B cell (primary cell): ENCODE measurements at regions not wholly inside any gene's neighbourhood (a gene's known extent, or its start where the extent isn't known, plus 50 kb on each side); places are given as distances from the start of the nearest gene placed in this dataset.

ENCODE experiments used
- ATAC-seq: fragments of 200-7000 bp; cut with Tn5 transposase; one replicate; pipeline ENCODE4 v1.10.0; 2021; ENCODE audit warnings: low read depth, mild to moderate bottlenecking, moderate number of reproducible peaks, moderate library complexity
- CTCF ChIA-PET: fragments of 350-600 bp; sonication (Branson Sonifier 250); formaldehyde crosslinking; loops from one replicate; lab custom pipeline; 2021; ENCODE audit warnings: antibody characterized with exemption, inconsistent platforms; lab: Charles Lee
- POLR2A ChIA-PET: fragments of 350-600 bp; sonication (Branson Sonifier 250); formaldehyde crosslinking; loops from one replicate; lab custom pipeline; 2021; ENCODE audit warnings: antibody characterized with exemption; lab: Charles Lee
- DNase-seq: peaks from one replicate; pipeline ENCODE4 v3.0.0; 2013
- H2AFZ ChIP-seq: 2 replicates; pipeline ENCODE4 v1.6.1; 2012; ENCODE audit warnings: mild to moderate bottlenecking, low read depth, low read length; ENCODE audit not compliant: insufficient read depth, poor library complexity, severe bottlenecking
- H3K27ac ChIP-seq, 2 donors: 1 replicate in 1 of 2; 2 replicates in 1 of 2; pipeline ENCODE4 v1.5.1; 2012 to 2013; ENCODE audit warnings: low read length in 2 of 2, mild to moderate bottlenecking in 2 of 2, moderate library complexity in 1 of 2
- H3K27me3 ChIP-seq, 4 experiments: fragments of 200-600 bp in 1 of 4; sonication (generic) in 1 of 4; replicated peaks in 1 of 4; 1 replicate in 2 of 4; 2 replicates in 2 of 4; pipeline versions ENCODE4 v1.6.1 to v1.7.0; 2013 to 2016; ENCODE audit warnings: low read length in 3 of 4, mild to moderate bottlenecking in 2 of 4, mixed read lengths in 1 of 4, moderate library complexity in 1 of 4; ENCODE audit not compliant: insufficient read depth in 4 of 4, control insufficient read depth in 3 of 4; ENCODE audit errors: control extremely low read depth in 1 of 4
- H3K36me3 ChIP-seq, 2 experiments: replicated peaks in 1 of 2; 1 replicate in 1 of 2; 2 replicates in 1 of 2; pipeline versions ENCODE4 v1.6.1 to v1.7.1; 2013; ENCODE audit warnings: low read length in 1 of 2; ENCODE audit not compliant: insufficient read depth in 2 of 2, control insufficient read depth in 1 of 2; ENCODE audit errors: control extremely low read depth in 1 of 2, extremely low read depth in 1 of 2
- H3K4me1 ChIP-seq, 2 donors: fragments of 200-600 bp in 1 of 2; sonication (generic) in 1 of 2; 1 replicate in 1 of 2; 2 replicates in 1 of 2; pipeline versions ENCODE4 v1.5.1 to v1.6.1; 2013 to 2017; ENCODE audit warnings: low read length in 2 of 2; ENCODE audit not compliant: control insufficient read depth in 2 of 2, insufficient read depth in 2 of 2
- H3K4me2 ChIP-seq: replicated peaks from 2 replicates; pipeline ENCODE3; 2012; ENCODE audit warnings: mild to moderate bottlenecking, low read depth, low read length; ENCODE audit not compliant: poor library complexity, severe bottlenecking
- H3K4me3 ChIP-seq, 5 experiments: fragments of 200-600 bp in 1 of 5; sonication (generic) in 1 of 5; 1 replicate in 3 of 5; 2 replicates in 2 of 5; pipeline versions ENCODE4 v1.5.1 to v1.7.0; 2011 to 2016; ENCODE audit warnings: low read length in 4 of 5, mild to moderate bottlenecking in 4 of 5, low read depth in 2 of 5, control low read depth in 1 of 5, moderate library complexity in 1 of 5; ENCODE audit not compliant: insufficient read depth in 1 of 5; ENCODE audit errors: control extremely low read depth in 1 of 5, extremely low read depth in 1 of 5
- H3K79me2 ChIP-seq: fragments of 200-600 bp; sonication (generic); one replicate; pipeline ENCODE4 v1.6.0; 2016; ENCODE audit warnings: low read length; ENCODE audit not compliant: control insufficient read depth, insufficient read depth
- H3K9ac ChIP-seq: fragments of 200-600 bp; sonication (generic); 2 replicates; pipeline ENCODE4 v1.6.1; 2017; ENCODE audit warnings: mild to moderate bottlenecking, low read length, moderate library complexity
- H3K9me3 ChIP-seq, 3 donors: one replicate each; pipeline versions ENCODE4 v1.6.1 to v1.7.1; 2013; ENCODE audit warnings: low read length in 2 of 3; ENCODE audit not compliant: control insufficient read depth in 2 of 3, insufficient read depth in 1 of 3; ENCODE audit errors: control extremely low read depth in 1 of 3
- H4K20me1 ChIP-seq: 2 replicates; pipeline ENCODE4 v1.6.0; 2012; ENCODE audit warnings: mild to moderate bottlenecking, low read length; ENCODE audit not compliant: insufficient read depth, control insufficient read depth, poor library complexity, severe bottlenecking
- H3K27ac Mint-ChIP-seq: one replicate; pipeline ENCODE4 v1.8.0; 2021; ENCODE audit warnings: mixed read lengths
- H3K27me3 Mint-ChIP-seq: one replicate; pipeline ENCODE4 v1.8.0; 2021; ENCODE audit warnings: mixed read lengths
- H3K4me1 Mint-ChIP-seq: one replicate; pipeline ENCODE4 v1.8.0; 2021; ENCODE audit warnings: mixed read lengths
- H3K4me3 Mint-ChIP-seq: one replicate; pipeline ENCODE4 v1.8.0; 2021; ENCODE audit warnings: mixed read lengths
- H3K9me3 Mint-ChIP-seq: one replicate; pipeline ENCODE4 v1.8.0; 2022; ENCODE audit warnings: mixed read lengths; ENCODE audit not compliant: insufficient read depth
- CTCF ChIP-seq: fragments of 200-600 bp; IDR thresholded peaks from one replicate; pipeline ENCODE4 v1.8.0; 2022; ENCODE audit warnings: antibody characterized with exemption, mild to moderate bottlenecking
- EZH2 ChIP-seq: IDR thresholded peaks from 2 replicates; pipeline ENCODE4 v1.6.1; 2012; ENCODE audit warnings: borderline replicate concordance, low read depth, mild to moderate bottlenecking, moderate library complexity, low read length; ENCODE audit not compliant: insufficient read depth, poor library complexity, severe bottlenecking
- WGBS: methylation state at CpG from one replicate; pipeline ENCODE4 v1.1.5; 2013; ENCODE audit warnings: missing lambda C conversion rate; ENCODE audit not compliant: insufficient coverage; 5-methylcytosine and 5-hydroxymethylcytosine counted together
- intact Hi-C: fragments of 100-400 bp; cut with micrococcal nuclease; formaldehyde crosslinking; loops from one replicate; pipeline ENCODE4 v1.10.0; 2022

GRCh38 chr11:15671216-15671615 lies 556.5 kb downstream of the INSC start:
- Histone ChIP-seq H3K9ac (no peak overlapping the region), H3K36me3 (no peaks in the 10 kb centered on the region), H4K20me1 (no peaks in the 10 kb centered on the region), H3K4me3 (no peak overlapping the region), H3K27ac (no peak overlapping the region), H3K27me3 (peaks cover 0 to 3% (median 0%) of the 10 kb centered on the region in 4 experiments), H3K9me3 (peaks cover 0 to under 1% (median 0%) of the 10 kb centered on the region in 3 donors), H2AFZ (no peak overlapping the region), H3K4me1 (no peaks in the 10 kb centered on the region), H3K4me2 (no peak overlapping the region), H3K79me2 (no peaks in the 10 kb centered on the region)
- Mint-ChIP-seq H3K27ac (no peak overlapping the region), H3K27me3 (peaks cover 5% of the 10 kb centered on the region), H3K4me3 (no peak overlapping the region), H3K9me3 (no peaks in the 10 kb centered on the region), H3K4me1 (no peaks in the 10 kb centered on the region)
- ChIA-PET CTCF (no interaction called here), POLR2A (no interaction called here)
- TF ChIP-seq EZH2 = no peak
- no peak for TF ChIP-seq CTCF
- DNase-seq (no peak), ATAC-seq (no peak)
- intact Hi-C loops = no loop called here

- DNase-seq (no peak), ATAC-seq (no peak)
- WGBS = 67% methylated on average over 2 of the region's 3 CpGs
- Histone ChIP-seq H3K27ac (no peak overlapping the region), H3K36me3 (no peaks in the 10 kb centered on the region), H3K79me2 (no peaks in the 10 kb centered on the region), H3K27me3 (peaks cover 0 to 3% (median 0%) of the 10 kb centered on the region in 4 experiments), H3K9ac (no peak overlapping the region), H3K9me3 (peaks cover 0 to 3% (median 0%) of the 10 kb centered on the region in 3 donors), H4K20me1 (no peaks in the 10 kb centered on the region), H3K4me1 (no peaks in the 10 kb centered on the region), H3K4me3 (no peak overlapping the region), H3K4me2 (no peak overlapping the region), H2AFZ (no peak overlapping the region)
- CTCF ChIA-PET = no interaction called here
- intact Hi-C loops = no loop called here
- no peaks in the 10 kb centered on the region for H3K4me1 Mint-ChIP-seq
- H3K9me3 Mint-ChIP-seq = peaks cover 4% of the 10 kb centered on the region
- TF ChIP-seq CTCF = no peak
- no peak for TF ChIP-seq EZH2
- no peak overlapping the region for H3K4me3 Mint-ChIP-seq
- peaks cover 5% of the 10 kb centered on the region for H3K27me3 Mint-ChIP-seq
- no peak overlapping the region for H3K27ac Mint-ChIP-seq
- POLR2A ChIA-PET = no interaction called here
Observed at GRCh38 chr11:15672825-15673224, 558.1 kb downstream of the INSC start.
